Hepatocyte (in vitro differentiated cells): ENCODE measurements at regions not wholly inside any gene's neighbourhood (a gene's known extent, or its start where the extent isn't known, plus 50 kb on each side); places are given as distances from the start of the nearest gene placed in this dataset.

Source experiments
- DNase-seq: peaks from one replicate; pipeline ENCODE4 v3.0.0-alpha.2; 2016; ENCODE audit warnings: low spot score
- H2AFZ ChIP-seq: fragments of 200-600 bp; sonication (generic); 2 replicates; pipeline ENCODE4 v1.6.0; 2016; ENCODE audit warnings: antibody characterized with exemption, mild to moderate bottlenecking
- H3K27ac ChIP-seq: fragments of 200-600 bp; sonication (generic); 2 replicates; pipeline ENCODE4 v1.5.1; 2016; ENCODE audit warnings: mild to moderate bottlenecking
- H3K27me3 ChIP-seq: fragments of 200-600 bp; sonication (generic); 2 replicates; pipeline ENCODE4 v1.6.1; 2016
- H3K36me3 ChIP-seq: fragments of 200-600 bp; sonication (generic); replicated peaks from 2 replicates; pipeline ENCODE4 v1.5.1; 2016; ENCODE audit warnings: low read depth; ENCODE audit not compliant: insufficient read depth
- H3K4me1 ChIP-seq: fragments of 200-600 bp; sonication (generic); 2 replicates; pipeline ENCODE4 v1.5.1; 2016; ENCODE audit warnings: mild to moderate bottlenecking, moderate library complexity; ENCODE audit not compliant: insufficient read depth
- H3K4me2 ChIP-seq: fragments of 200-600 bp; sonication (generic); 2 replicates; pipeline ENCODE4 v1.6.0; 2016
- H3K4me3 ChIP-seq: fragments of 200-600 bp; sonication (generic); 2 replicates; pipeline ENCODE4 v1.5.1; 2016; ENCODE audit warnings: mild to moderate bottlenecking
- H3K79me2 ChIP-seq: fragments of 200-600 bp; sonication (generic); 2 replicates; pipeline ENCODE4 v1.6.0; 2017; ENCODE audit warnings: mild to moderate bottlenecking
- H3K9me2 ChIP-seq: fragments of 200-600 bp; sonication (generic); replicated peaks from 2 replicates; pipeline ENCODE4 v1.6.0; 2017; ENCODE audit warnings: mild to moderate bottlenecking; ENCODE audit not compliant: insufficient read depth
- H3K9me3 ChIP-seq: fragments of 200-600 bp; sonication (generic); 2 replicates; pipeline ENCODE4 v1.5.1; 2016; ENCODE audit warnings: low read depth, mild to moderate bottlenecking
- H4K20me1 ChIP-seq: fragments of 200-600 bp; sonication (generic); 2 replicates; pipeline ENCODE4 v1.6.0; 2016; ENCODE audit warnings: mild to moderate bottlenecking; ENCODE audit not compliant: insufficient read depth, poor library complexity, severe bottlenecking
- EZH2 ChIP-seq: fragments of 200-600 bp; sonication (generic); IDR thresholded peaks from 2 replicates; pipeline ENCODE4 v1.6.1; 2016; ENCODE audit warnings: antibody characterized with exemption, mild to moderate bottlenecking, borderline replicate concordance
- EZH2phosphoT487 ChIP-seq: fragments of 200-600 bp; sonication (generic); IDR thresholded peaks from one replicate; pipeline ENCODE4 v1.6.1; 2018; ENCODE audit warnings: antibody characterized with exemption, mild to moderate bottlenecking, low read depth, moderate library complexity; ENCODE audit not compliant: unreplicated experiment, severe bottlenecking
- WGBS: methylation state at CpG from one replicate; pipeline ENCODE4 v1.1.6; 2016; ENCODE audit warnings: low lambda C conversion rate; ENCODE audit errors: missing lambda C conversion rate; 5-methylcytosine and 5-hydroxymethylcytosine counted together
- TF ChIP-seq, protein P1 (sequence below): fragments of 200-600 bp; sonication (generic); IDR thresholded peaks from 2 replicates; pipeline ENCODE4 v1.5.1; 2016; ENCODE audit warnings: antibody characterized with exemption, mild to moderate bottlenecking; ENCODE audit not compliant: poor library complexity

DNA sequence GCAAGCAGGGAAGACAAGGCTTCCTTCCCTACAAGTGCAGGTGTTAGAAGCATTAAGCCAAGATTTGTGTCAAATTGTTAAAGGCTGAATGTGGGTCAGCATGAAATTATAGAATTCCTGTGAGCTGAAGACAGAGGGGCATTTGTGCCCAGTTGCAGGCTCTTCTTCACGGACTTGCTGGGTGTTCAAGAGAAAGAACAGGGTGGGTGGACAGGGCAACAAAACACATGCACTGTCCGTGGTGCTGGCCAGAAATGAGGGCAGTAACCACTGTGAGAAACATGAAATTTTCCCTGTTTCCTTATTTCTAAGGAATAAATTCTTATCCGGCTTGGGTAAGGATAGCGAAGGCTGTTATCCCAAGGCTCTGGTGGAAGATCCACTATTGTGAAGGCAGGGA lies 579.5 kb upstream of the HTR1E start:
- DNase-seq: peak; percentile 19
- no peak overlapping the region for H3K27ac ChIP-seq
- no peaks in the 10 kb centered on the region for H4K20me1 ChIP-seq
- no peak overlapping the region for H3K4me3 ChIP-seq
- no peaks in the 10 kb centered on the region for H3K36me3 ChIP-seq
- 70% methylated on average over 4 of the region's 4 CpGs for WGBS
- TF ChIP-seq EZH2 (no peak), EZH2phosphoT487 (no peak)
- TF ChIP-seq, protein P1, sequence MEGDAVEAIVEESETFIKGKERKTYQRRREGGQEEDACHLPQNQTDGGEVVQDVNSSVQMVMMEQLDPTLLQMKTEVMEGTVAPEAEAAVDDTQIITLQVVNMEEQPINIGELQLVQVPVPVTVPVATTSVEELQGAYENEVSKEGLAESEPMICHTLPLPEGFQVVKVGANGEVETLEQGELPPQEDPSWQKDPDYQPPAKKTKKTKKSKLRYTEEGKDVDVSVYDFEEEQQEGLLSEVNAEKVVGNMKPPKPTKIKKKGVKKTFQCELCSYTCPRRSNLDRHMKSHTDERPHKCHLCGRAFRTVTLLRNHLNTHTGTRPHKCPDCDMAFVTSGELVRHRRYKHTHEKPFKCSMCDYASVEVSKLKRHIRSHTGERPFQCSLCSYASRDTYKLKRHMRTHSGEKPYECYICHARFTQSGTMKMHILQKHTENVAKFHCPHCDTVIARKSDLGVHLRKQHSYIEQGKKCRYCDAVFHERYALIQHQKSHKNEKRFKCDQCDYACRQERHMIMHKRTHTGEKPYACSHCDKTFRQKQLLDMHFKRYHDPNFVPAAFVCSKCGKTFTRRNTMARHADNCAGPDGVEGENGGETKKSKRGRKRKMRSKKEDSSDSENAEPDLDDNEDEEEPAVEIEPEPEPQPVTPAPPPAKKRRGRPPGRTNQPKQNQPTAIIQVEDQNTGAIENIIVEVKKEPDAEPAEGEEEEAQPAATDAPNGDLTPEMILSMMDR: no peak
- no peak overlapping the region for H2AFZ ChIP-seq
- no peaks in the 10 kb centered on the region for H3K9me2 ChIP-seq
- H3K9me3 ChIP-seq: no peaks in the 10 kb centered on the region
- H3K4me2 ChIP-seq: no peak overlapping the region
- no peaks in the 10 kb centered on the region for H3K79me2 ChIP-seq
- no peaks in the 10 kb centered on the region for H3K4me1 ChIP-seq
- no peaks in the 10 kb centered on the region for H3K27me3 ChIP-seq

DNA sequence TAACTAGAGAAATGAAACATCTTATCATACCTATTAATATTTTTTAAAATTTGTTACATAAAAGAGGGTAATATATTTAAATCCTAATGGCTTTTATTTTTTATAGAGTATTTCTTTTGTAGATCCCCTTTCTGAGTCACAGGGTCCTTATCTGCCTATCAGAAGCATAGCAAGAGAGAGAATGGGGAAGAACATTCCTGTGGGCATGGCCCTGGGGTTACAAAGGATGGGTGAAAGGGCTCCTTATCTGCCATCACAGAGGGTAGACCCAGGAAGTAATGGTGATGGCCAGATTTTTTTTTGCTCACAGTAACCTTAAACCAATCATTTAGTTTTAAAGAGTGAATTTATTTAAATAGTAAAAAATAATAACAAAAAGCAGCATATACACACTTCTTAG lies 582.1 kb upstream of the HTR1E start:
- DNase-seq: no peak
- H3K27ac ChIP-seq: no peak overlapping the region
- H3K27me3 ChIP-seq: no peaks in the 10 kb centered on the region
- H3K4me3 ChIP-seq: no peak overlapping the region
- H3K4me2 ChIP-seq: no peak overlapping the region
- H3K9me3 ChIP-seq: no peaks in the 10 kb centered on the region
- TF ChIP-seq EZH2phosphoT487 (no peak), EZH2 (no peak)
- TF ChIP-seq, protein P1: no peak
- H2AFZ ChIP-seq: no peak overlapping the region
- no peaks in the 10 kb centered on the region for H3K9me2 ChIP-seq
- no peaks in the 10 kb centered on the region for H3K4me1 ChIP-seq
- H3K79me2 ChIP-seq: no peaks in the 10 kb centered on the region
- no peaks in the 10 kb centered on the region for H4K20me1 ChIP-seq
- H3K36me3 ChIP-seq: no peaks in the 10 kb centered on the region

DNA sequence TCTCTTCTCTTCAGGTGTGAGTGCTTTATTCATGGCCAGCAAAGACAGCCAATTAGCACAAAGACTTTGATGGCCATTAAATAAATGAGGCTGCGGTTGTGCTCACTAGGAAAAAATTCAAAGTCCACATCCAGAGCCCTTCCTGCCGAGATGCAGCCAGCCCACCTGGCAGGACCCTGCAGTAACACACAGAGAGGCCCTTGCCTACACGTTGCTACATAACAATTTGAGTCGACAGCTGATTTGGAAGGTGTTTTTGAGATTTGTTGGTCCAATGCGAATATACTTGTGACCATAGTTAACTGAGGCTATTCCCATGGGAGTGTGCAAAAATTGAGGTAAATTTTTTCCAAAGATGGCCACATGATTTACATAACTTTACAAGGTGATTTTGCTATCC lies 605.4 kb upstream of the HTR1E start:
- Histone ChIP-seq H3K36me3 (no peaks in the 10 kb centered on the region), H3K4me1 (no peaks in the 10 kb centered on the region), H3K4me3 (no peak overlapping the region), H4K20me1 (no peaks in the 10 kb centered on the region), H3K27me3 (no peaks in the 10 kb centered on the region), H3K79me2 (no peaks in the 10 kb centered on the region), H2AFZ (no peak overlapping the region), H3K4me2 (no peak overlapping the region), H3K9me2 (no peaks in the 10 kb centered on the region), H3K9me3 (no peaks in the 10 kb centered on the region), H3K27ac (no peak overlapping the region)
- no peak for DNase-seq
- TF ChIP-seq, protein P1: no peak
- no peak for TF ChIP-seq EZH2phosphoT487
- no peak for TF ChIP-seq EZH2
- WGBS: 37% methylated on average over 5 of the region's 5 CpGs

DNA sequence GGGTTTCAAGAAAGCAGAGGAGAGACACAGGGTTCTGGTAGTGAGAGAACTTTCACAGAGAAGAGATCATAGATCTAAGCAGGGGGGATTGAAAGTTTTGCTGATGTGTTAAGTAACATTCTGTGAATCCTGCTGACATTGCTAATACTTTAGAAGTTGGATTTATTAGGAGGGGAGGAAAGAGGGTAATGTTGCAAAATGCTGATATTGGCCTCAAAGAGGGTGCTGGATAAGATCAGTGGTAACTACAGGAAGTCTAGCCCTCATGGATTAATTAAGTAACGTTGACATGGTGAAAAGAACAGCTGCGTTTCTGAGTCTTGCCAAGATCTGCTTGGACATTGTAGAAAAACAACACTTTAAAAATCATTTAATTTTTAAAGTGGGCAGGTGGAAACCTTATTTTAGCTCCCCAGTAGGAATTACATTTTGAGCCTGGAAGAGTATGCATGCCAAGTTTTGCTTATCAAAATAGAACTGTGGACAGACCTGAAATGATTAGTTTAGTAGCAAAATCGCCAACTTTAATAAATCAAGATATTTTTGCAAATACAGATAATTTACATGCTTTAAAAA lies 606.0 kb upstream of the HTR1E start:
- WGBS: 51% methylated on average over 3 of the region's 3 CpGs
- H4K20me1 ChIP-seq: no peaks in the 10 kb centered on the region
- H3K27ac ChIP-seq: no peak overlapping the region
- no peaks in the 10 kb centered on the region for H3K4me1 ChIP-seq
- no peak overlapping the region for H3K4me2 ChIP-seq
- no peaks in the 10 kb centered on the region for H3K36me3 ChIP-seq
- H2AFZ ChIP-seq: no peak overlapping the region
- no peaks in the 10 kb centered on the region for H3K9me3 ChIP-seq
- no peak for DNase-seq
- no peaks in the 10 kb centered on the region for H3K9me2 ChIP-seq
- TF ChIP-seq EZH2phosphoT487 (no peak), EZH2 (no peak)
- TF ChIP-seq, protein P1: no peak
- no peaks in the 10 kb centered on the region for H3K27me3 ChIP-seq
- no peaks in the 10 kb centered on the region for H3K79me2 ChIP-seq
- H3K4me3 ChIP-seq: no peak overlapping the region
